ENCODE measurements at regions not wholly inside any gene's neighbourhood (a gene's known extent, or its start where the extent isn't known, plus 50 kb on each side); places are given as distances from the start of the nearest gene placed in this dataset.
"Not testable (repeated sequence)": the region's sequence is repeated elsewhere in the genome, so short reads cannot be mapped to it uniquely, and the experiment has no call there.

- no peak for DNase-seq
- Histone ChIP-seq H3K4me1 (no peaks in the 10 kb centered on the region), H3K36me3 (no peaks in the 10 kb centered on the region), H3K9me3 (no peaks in the 10 kb centered on the region), H3K27ac (no peak overlapping the region), H3K9ac (ENCODE audit: low read depth in 2 of 2, low read length in 2 of 2) (no peak overlapping the region), H3K27me3 (no peaks in the 10 kb centered on the region), H3K4me3 (no peak overlapping the region)
- intact Hi-C loops (cut with DNase I) = no loop called here
- no peak for TF ChIP-seq CTCF (IDR thresholded peaks at IDR 0.05)
Observed at GRCh38 chr18:75845413-75845812, 417.9 kb upstream of the SMIM21 start.

GRCh38 chr18:75844146-75844545, 416.6 kb upstream of the SMIM21 start:
- TF ChIP-seq CTCF (IDR thresholded peaks at IDR 0.05) = no peak
- no peaks in the 10 kb centered on the region for H3K4me1 ChIP-seq
- H3K27ac ChIP-seq = no peak overlapping the region
- H3K9me3 ChIP-seq = no peaks in the 10 kb centered on the region
- no peaks in the 10 kb centered on the region for H3K36me3 ChIP-seq
- DNase-seq = no peak
- intact Hi-C loops (cut with DNase I) = no loop called here
- no peak overlapping the region for H3K4me3 ChIP-seq
- no peak overlapping the region for H3K9ac ChIP-seq (ENCODE audit: low read depth in 2 of 2, low read length in 2 of 2)
- no peaks in the 10 kb centered on the region for H3K27me3 ChIP-seq

GRCh38 chr18:75840131-75840530, 412.6 kb upstream of the SMIM21 start:
- H3K4me3 ChIP-seq = no peak overlapping the region
- no peaks in the 10 kb centered on the region for H3K9me3 ChIP-seq
- H3K36me3 ChIP-seq = no peaks in the 10 kb centered on the region
- DNase-seq = no peak
- no peak overlapping the region for H3K27ac ChIP-seq
- H3K27me3 ChIP-seq = no peaks in the 10 kb centered on the region
- no peaks in the 10 kb centered on the region for H3K4me1 ChIP-seq
- intact Hi-C loops (cut with DNase I) = no loop called here
- no peak for TF ChIP-seq CTCF (IDR thresholded peaks at IDR 0.05)
- H3K9ac ChIP-seq (ENCODE audit: low read depth in 2 of 2, low read length in 2 of 2) = no peak overlapping the region

GRCh38 chr18:75839686-75840085, 412.2 kb upstream of the SMIM21 start:
- H3K9me3 ChIP-seq; H3K27me3 ChIP-seq; DNase-seq; H3K4me3 ChIP-seq; intact Hi-C loops (cut with DNase I); H3K27ac ChIP-seq; H3K36me3 ChIP-seq; H3K9ac ChIP-seq (ENCODE audit: low read depth in 2 of 2, low read length in 2 of 2); H3K4me1 ChIP-seq: not testable (repeated sequence)

GRCh38 chr18:75839041-75839440, 411.5 kb upstream of the SMIM21 start:
- H3K9ac ChIP-seq (ENCODE audit: low read depth in 2 of 2, low read length in 2 of 2) = no peak overlapping the region
- intact Hi-C loops (cut with DNase I) = no loop called here
- no peaks in the 10 kb centered on the region for H3K27me3 ChIP-seq
- no peak overlapping the region for H3K4me3 ChIP-seq
- TF ChIP-seq CTCF (IDR thresholded peaks at IDR 0.05) = no peak
- no peaks in the 10 kb centered on the region for H3K9me3 ChIP-seq
- no peak overlapping the region for H3K27ac ChIP-seq
- no peaks in the 10 kb centered on the region for H3K36me3 ChIP-seq
- H3K4me1 ChIP-seq = no peaks in the 10 kb centered on the region
- no peak for DNase-seq

- no peak for DNase-seq
- no peaks in the 10 kb centered on the region for H3K9me3 ChIP-seq
- no peak overlapping the region for H3K4me3 ChIP-seq
- H3K27ac ChIP-seq = no peak overlapping the region
- intact Hi-C loops (cut with DNase I) = no loop called here
- no peak overlapping the region for H3K9ac ChIP-seq (ENCODE audit: low read depth in 2 of 2, low read length in 2 of 2)
- H3K4me1 ChIP-seq = no peaks in the 10 kb centered on the region
- TF ChIP-seq CTCF (IDR thresholded peaks at IDR 0.05) = no peak
- H3K27me3 ChIP-seq = no peaks in the 10 kb centered on the region
- no peaks in the 10 kb centered on the region for H3K36me3 ChIP-seq
Observed at GRCh38 chr18:75837316-75837715, 409.8 kb upstream of the SMIM21 start.
